HepG2 (cell line): ENCODE measurements at regions not wholly inside any gene's neighbourhood (a gene's known extent, or its start where the extent isn't known, plus 50 kb on each side); places are given as distances from the start of the nearest gene placed in this dataset.
A peak's percentile ranks its signal among the peaks of the same experiment; 100 is the strongest.

Source experiments
- ATAC-seq: fragments of 200-7000 bp; cut with Tn5 transposase; 3 replicates; pipeline ENCODE4 v1.9.1; 2020; ENCODE audit warnings: mild to moderate bottlenecking, moderate library complexity
- BruUV-seq: library from RNA; stranded (reverse); fragments of 400-500 nt; replicated peaks from 2 replicates; lab custom pipeline; 2021; lab: Mats Ljungman, UMichigan
- CTCF ChIA-PET: fragments of 300-600 bp; formaldehyde crosslinking; extraction: SDS; loops from one replicate; lab custom pipeline; 2021; ENCODE audit warnings: low total read pairs, inconsistent platforms, low intra/inter-chr PET ratio; lab: Yijun Ruan, JAX
- POLR2A ChIA-PET: fragments of 350-600 bp; sonication (Branson Sonifier 250); formaldehyde crosslinking; loops from one replicate; lab custom pipeline; 2020; ENCODE audit warnings: antibody characterized with exemption, inconsistent platforms; lab: Yijun Ruan, JAX
- DNase-seq: peaks from one replicate; pipeline ENCODE4 v3.0.0-alpha.2; 2015; ENCODE audit warnings: low spot score
- FAIRE-seq: peaks from 3 replicates; lab custom pipeline; 2011; peaks lifted over from hg19 to GRCh38; lab: Jason Lieb, UNC
- H2AFZ ChIP-seq: one replicate; pipeline ENCODE4 v1.6.1; 2011; ENCODE audit warnings: low read length, inconsistent platforms
- H3K27ac ChIP-seq: fragments of 300-600 bp; 3 replicates; pipeline ENCODE4 v1.8.0; 2011; ENCODE audit warnings: mixed run types, mild to moderate bottlenecking, mixed read lengths, low read length, inconsistent platforms; ENCODE audit not compliant: insufficient read depth; ENCODE audit errors: extremely low read length
- H3K27me3 ChIP-seq, 2 experiments: fragments of 200-600 bp in 1 of 2; 2 replicates in 1 of 2; 3 replicates in 1 of 2; pipeline versions ENCODE4 v1.6.0 to v1.8.0; 2011; ENCODE audit warnings: low read length in 2 of 2, mild to moderate bottlenecking in 2 of 2, moderate library complexity in 2 of 2, inconsistent platforms in 1 of 2; ENCODE audit not compliant: insufficient read depth in 2 of 2, control insufficient read depth in 1 of 2
- H3K36me3 ChIP-seq, 2 experiments: fragments of 200-600 bp in 1 of 2; replicated peaks in 1 of 2; 2 replicates in 1 of 2; 3 replicates in 1 of 2; pipeline versions ENCODE4 v1.5.1 to v1.8.0; 2011; ENCODE audit warnings: low read length in 2 of 2, inconsistent platforms in 1 of 2; ENCODE audit not compliant: insufficient read depth in 2 of 2, control insufficient read depth in 1 of 2
- H3K4me1 ChIP-seq: 2 replicates; pipeline ENCODE4 v1.5.1; 2012; ENCODE audit warnings: low read length, inconsistent platforms; ENCODE audit not compliant: insufficient read depth
- H3K4me2 ChIP-seq: 2 replicates; pipeline ENCODE4 v1.6.0; 2011; ENCODE audit warnings: low read depth, low read length, inconsistent platforms
- H3K4me3 ChIP-seq, 3 experiments: fragments of 200-600 bp in 1 of 3; sonication (generic), shearing (Covaris generic) in 1 of 3; replicated peaks in 1 of 3; 2 replicates each; pipeline ENCODE4 v1.5.1; 2011 to 2016; ENCODE audit warnings: low read length in 3 of 3, inconsistent platforms in 2 of 3, low read depth in 2 of 3, mild to moderate bottlenecking in 2 of 3, control low read depth in 1 of 3, mixed read lengths in 1 of 3; ENCODE audit not compliant: insufficient read depth in 1 of 3
- H3K79me2 ChIP-seq: one replicate; pipeline ENCODE4 v1.6.1; 2011; ENCODE audit warnings: low read length, inconsistent platforms; ENCODE audit not compliant: insufficient read depth
- H3K9ac ChIP-seq: 2 replicates; pipeline ENCODE4 v1.6.0; 2011; ENCODE audit warnings: mild to moderate bottlenecking, low read depth, low read length, inconsistent platforms; ENCODE audit not compliant: insufficient read depth
- H3K9me3 ChIP-seq: 2 replicates; pipeline ENCODE4 v1.5.1; 2012; ENCODE audit warnings: mild to moderate bottlenecking, low read length
- H4K20me1 ChIP-seq: 2 replicates; pipeline ENCODE4 v1.6.0; 2011; ENCODE audit warnings: inconsistent platforms, mild to moderate bottlenecking, low read length, moderate library complexity; ENCODE audit not compliant: insufficient read depth
- EHMT2 ChIP-seq: fragments of 200-600 bp; sonication (generic); IDR thresholded peaks from 2 replicates; pipeline ENCODE4 v1.7.0; 2017; ENCODE audit warnings: antibody characterized with exemption, low read depth, low read length, borderline replicate concordance
- GATA4 ChIP-seq: sonication (generic); IDR thresholded peaks from 2 replicates; pipeline ENCODE4 v1.6.1; 2016; ENCODE audit warnings: antibody characterized with exemption, low read depth, borderline replicate concordance
- ZBTB38 ChIP-seq: sonication (generic); formaldehyde crosslinking; IDR thresholded peaks from 2 replicates; pipeline ENCODE4 v1.5.1; 2020; ENCODE audit warnings: mild to moderate bottlenecking, missing genetic modification reagents
- ZNF687 ChIP-seq: sonication (generic); formaldehyde crosslinking; IDR thresholded peaks from 2 replicates; pipeline ENCODE4 v1.5.1; 2020; ENCODE audit warnings: mild to moderate bottlenecking, missing genetic modification reagents, moderate library complexity
- WGBS: methylation state at CpG from one replicate; pipeline ENCODE4 v1.1.6; 2017; ENCODE audit warnings: low lambda C conversion rate; 5-methylcytosine and 5-hydroxymethylcytosine counted together
- in situ Hi-C: cut with HindIII; loops from 2 replicates; pipeline ENCODE4 v1.10.0; 2017; ENCODE audit warnings: low pct_unique_long_range_greater_than_20kb; ENCODE audit not compliant: extremely low pct_ligation_motif_present
- intact Hi-C: fragments of 100-400 bp; cut with micrococcal nuclease; formaldehyde crosslinking; loops from one replicate; pipeline ENCODE4 v1.10.0; 2022; ENCODE audit not compliant: unreplicated experiment

- no peak for TF ChIP-seq EHMT2
Measured at GRCh38 chr12:132433641-132434395, 56.1 kb upstream of the FBRSL1 start (continued).

DNA sequence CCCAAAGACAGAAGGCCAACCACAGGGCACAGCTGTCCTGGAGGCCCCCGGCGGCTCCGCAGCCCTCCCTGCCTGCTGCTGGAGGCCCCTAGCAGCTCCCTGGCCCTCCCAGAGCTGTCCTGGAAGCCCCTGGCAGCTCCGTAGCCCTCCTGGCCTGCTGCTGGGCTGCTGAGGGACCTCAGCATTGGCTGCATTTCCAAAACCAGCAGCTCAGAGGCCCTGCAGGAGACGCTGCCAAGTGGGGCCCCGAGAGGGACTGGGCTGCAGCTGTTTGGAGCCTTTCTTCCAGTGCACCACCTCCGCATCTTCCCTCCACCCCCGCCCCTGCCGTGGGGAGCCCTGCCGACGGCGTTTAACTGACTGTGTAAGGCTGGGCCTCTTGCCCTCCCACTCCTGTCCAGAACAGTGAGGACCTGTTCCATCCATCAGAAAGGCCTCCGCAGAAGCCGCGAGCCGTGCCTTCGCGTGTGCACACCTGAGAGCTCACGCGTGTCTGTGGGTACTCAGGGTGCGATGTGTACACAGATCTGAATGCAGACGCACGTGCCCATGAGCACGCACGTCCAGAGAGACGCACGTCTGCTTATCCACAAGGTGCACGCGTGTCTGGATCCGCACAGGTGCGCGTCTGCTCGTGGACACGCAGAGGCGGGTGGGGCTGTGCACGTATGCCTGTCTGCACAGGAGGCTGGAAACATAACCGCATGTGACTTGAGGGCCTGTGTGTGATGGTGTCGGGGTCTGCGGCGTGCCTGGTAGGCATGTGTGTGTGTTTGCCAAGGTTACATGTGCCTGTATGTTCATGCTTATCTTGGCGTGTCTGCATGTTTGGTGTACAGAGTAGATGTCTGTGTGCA, 57.0 kb upstream of the FBRSL1 start:
- BruUV-seq, result no TSS peak
- no peak overlapping the region for H3K27ac ChIP-seq
- no peak overlapping the region for H3K4me2 ChIP-seq
- no peak overlapping the region for H2AFZ ChIP-seq
- POLR2A ChIA-PET, result no interaction called here
- no peaks in the 10 kb centered on the region for H4K20me1 ChIP-seq
- TF ChIP-seq GATA4 (no peak), ZBTB38 (CRISPR knock-in tag) (peak; percentile 29; the same call in 1 of the 2 replicates), ZNF687 (CRISPR knock-in tag) (peak; percentile 6)
- TF ChIP-seq, all 625 proteins: peak for 2
- 73% methylated on average over 22 of the region's 41 CpGs for WGBS
- Histone ChIP-seq H3K36me3 (no peaks in the 10 kb centered on the region), H3K4me1 (peaks cover 80% of the 10 kb centered on the region), H3K4me3 (no peak overlapping the region), H3K27me3 (peaks cover 9 to 65% of the 10 kb centered on the region in 2 experiments), H3K9ac (no peak overlapping the region), H3K79me2 (no peaks in the 10 kb centered on the region), H3K9me3 (no peaks in the 10 kb centered on the region)
- ATAC-seq (no peak), DNase-seq (no peak), FAIRE-seq (no peak)
- in situ Hi-C loops, result no loop called here
- CTCF ChIA-PET, result no interaction called here
- intact Hi-C loops, result no loop called here
